Heart right ventricle (tissue), 16 donors: ENCODE measurements at regions not wholly inside any gene's neighbourhood (a gene's known extent, or its start where the extent isn't known, plus 50 kb on each side); places are given as distances from the start of the nearest gene placed in this dataset.

Source experiments
- ATAC-seq, 8 donors: fragments of 200-7000 bp; cut with Tn5 transposase; one replicate each; pipeline ENCODE4 v1.9.1; 2020; ENCODE audit warnings: mild to moderate bottlenecking in 8 of 8, moderate library complexity in 8 of 8, moderate number of reproducible peaks in 1 of 8
- DNase-seq, 2 donors: peaks; one replicate each; pipeline ENCODE4 v3.0.0-alpha.2; 2020
- H3K27ac ChIP-seq, 10 donors: fragments of 200-600 bp; sonication (generic) in 2 of 10; one replicate each; pipeline versions ENCODE4 v1.5.0 to v1.8.0; 2020 to 2022; ENCODE audit warnings: mild to moderate bottlenecking in 3 of 10
- H3K27me3 ChIP-seq, 7 donors: fragments of 200-600 bp; one replicate each; pipeline ENCODE4 v1.8.0; 2021 to 2022; ENCODE audit warnings: mild to moderate bottlenecking in 2 of 7
- H3K36me3 ChIP-seq, 9 donors: fragments of 200-600 bp; sonication (generic) in 1 of 9; one replicate each; pipeline versions ENCODE4 v1.5.0 to v1.8.0; 2020 to 2022; ENCODE audit warnings: mild to moderate bottlenecking in 2 of 9
- H3K4me1 ChIP-seq, 9 donors: fragments of 200-600 bp; sonication (generic) in 1 of 9; one replicate each; pipeline versions ENCODE4 v1.5.0 to v1.8.0; 2020 to 2022; ENCODE audit warnings: mild to moderate bottlenecking in 4 of 9
- H3K4me3 ChIP-seq, 10 donors: fragments of 200-600 bp; sonication (generic) in 2 of 10; one replicate each; pipeline versions ENCODE4 v1.5.0 to v1.8.0; 2020 to 2022; ENCODE audit warnings: mild to moderate bottlenecking in 7 of 10, moderate library complexity in 2 of 10
- H3K9me3 ChIP-seq, 11 donors: fragments of 200-600 bp in 10 of 11; sonication (generic) in 2 of 11; one replicate each; pipeline versions ENCODE4 v1.5.0 to v1.8.0; 2013 to 2022; ENCODE audit warnings: mild to moderate bottlenecking in 2 of 11, control low read depth in 1 of 11, moderate library complexity in 1 of 11
- CTCF ChIP-seq, 9 donors: fragments of 200-600 bp; sonication (generic) in 2 of 9; IDR thresholded peaks; one replicate each; pipeline versions ENCODE4 v1.5.0 to v1.8.0; 2021 to 2022; ENCODE audit warnings: antibody characterized with exemption in 9 of 9, mild to moderate bottlenecking in 5 of 9, moderate library complexity in 1 of 9
- WGBS, 2 donors: extraction: QIAGEN DNeasy Blood & Tissue Kit; methylation state at CpG; one replicate each; pipeline ENCODE4 v1.1.7; 2013; ENCODE audit warnings: inconsistent platforms in 1 of 2; 5-methylcytosine and 5-hydroxymethylcytosine counted together
- intact Hi-C, 10 donors: fragments of 100-400 bp; cut with DNase I; formaldehyde crosslinking; loops; one replicate each; pipeline versions ENCODE4 v1.11.1 to v1.14.2; 2022
- donor health status: Arrhythmogenic right ventricular cardiomyopathy.
- donor health status: ischemic (EF 13 %, LVEDD 7.1; RV severe dilation, severe dysfunction).
- donor health status: healthy with polysubstance abuse.
- donor health status: DM: no; HTN: yes; CAD: no.
- donor health status: DM: no; HTN: no; CAD: no.
- donor health status: ischemic (EF 25% LVEDD 6.9; RV normal size, moderate dysfunction).
- donor health status: ischemic (EF 25% LVEDD 5.7; RV mildly dilated, moderate dysfunction).
- donor health status: healthy.
- donor health status: DM: yes; HTN: yes; CAD: no.
- donor health status: Ischemic cardiomyopathy.
- donor health status: ischemic (EF 35%, LVEDD 5.7; RV mildly dilated, moderate dysfunction).
- donor health status: nonischemic (EF 11% LVEDD 7.7; RV severe dilation, severe dysfunction).
- donor health status: DM: yes; HTN: yes; CAD: no.
- donor health status: PGD.
- donor health status: ischemic (EF 29% LVEDD 5.4; RV normal size, mild dysfunction).
- donor health status: nonischemic (EF 23%, LVEDD 6.1; RV moderate dilation, normal function).

- no peak for ATAC-seq
- Histone ChIP-seq H3K27ac (no peak overlapping the region), H3K36me3 (no peaks in the 10 kb centered on the region), H3K4me3 (no peak overlapping the region), H3K4me1 (peaks cover 0 to 11% (median 4%) of the 10 kb centered on the region in 9 donors), H3K9me3 (no peaks in the 10 kb centered on the region), H3K27me3 (no peaks in the 10 kb centered on the region)
- 62 to 63% methylated on average over 5 of the region's 5 CpGs for WGBS, 2 donors
- no peak for DNase-seq
- intact Hi-C loops, result no loop called here
- TF ChIP-seq CTCF (IDR thresholded peaks at IDR 0.05), result no peak
Observed at GRCh38 chr18:28789502-28789901, 612.6 kb upstream of the CDH2 start.

- no peak overlapping the region for H3K27ac ChIP-seq
- H3K27me3 ChIP-seq, result no peaks in the 10 kb centered on the region
- no peak for ATAC-seq
- no peaks in the 10 kb centered on the region for H3K36me3 ChIP-seq
- no peak for DNase-seq
- H3K4me1 ChIP-seq, result peaks cover 0 to 11% (median 0%) of the 10 kb centered on the region in 9 donors
- 48 to 56% methylated on average over 3 of the region's 3 CpGs for WGBS, 2 donors
- H3K9me3 ChIP-seq, result no peaks in the 10 kb centered on the region
- no peak for TF ChIP-seq CTCF (IDR thresholded peaks at IDR 0.05)
- intact Hi-C loops, result no loop called here
- H3K4me3 ChIP-seq, result no peak overlapping the region
Observed at GRCh38 chr18:28786926-28787325, 610.0 kb upstream of the CDH2 start.

- no peak for ATAC-seq
Observed at GRCh38 chr18:28781616-28782362, 604.9 kb upstream of the CDH2 start.

GRCh38 chr18:28778706-28779105 is 601.8 kb upstream of the CDH2 start:
- no peaks in the 10 kb centered on the region for H3K36me3 ChIP-seq
- H3K27me3 ChIP-seq, result no peaks in the 10 kb centered on the region
- DNase-seq (no peak), ATAC-seq (no peak)
- peaks cover 0 to 9% (median 0%) of the 10 kb centered on the region in 11 donors for H3K9me3 ChIP-seq
- no peak overlapping the region for H3K4me3 ChIP-seq
- intact Hi-C loops, result no loop called here
- no peak for TF ChIP-seq CTCF (IDR thresholded peaks at IDR 0.05)
- no peak overlapping the region for H3K27ac ChIP-seq
- 95 to 99% methylated on average over 14 of the region's 14 CpGs for whole genome bisulfite sequencing, 2 donors
- no peaks in the 10 kb centered on the region for H3K4me1 ChIP-seq

More at GRCh38 chr18:28781616-28782362, 604.9 kb upstream of the CDH2 start:
- Histone ChIP-seq H3K36me3 (no peaks in the 10 kb centered on the region), H3K9me3 (peaks cover 0 to 9% (median 0%) of the 10 kb centered on the region in 11 donors), H3K4me1 (no peaks in the 10 kb centered on the region), H3K27me3 (no peaks in the 10 kb centered on the region), H3K27ac (no peak overlapping the region), H3K4me3 (no peak overlapping the region)
- no peak for TF ChIP-seq CTCF (IDR thresholded peaks at IDR 0.05)
- intact Hi-C loops, result no loop called here
- WGBS, 2 donors, result 45 to 60% methylated on average over 4 of the region's 4 CpGs
- no peak for DNase-seq
